ENCODE measurements at regions not wholly inside any gene's neighbourhood (a gene's known extent, or its start where the extent isn't known, plus 50 kb on each side); places are given as distances from the start of the nearest gene placed in this dataset.
A peak's percentile ranks its signal among the peaks of the same experiment; 100 is the strongest.

GRCh38 chr18:21162786-21163185, 51.2 kb upstream of the ROCK1 start:
- no peak for DNase-seq (ENCODE audit: low spot score)

DNA sequence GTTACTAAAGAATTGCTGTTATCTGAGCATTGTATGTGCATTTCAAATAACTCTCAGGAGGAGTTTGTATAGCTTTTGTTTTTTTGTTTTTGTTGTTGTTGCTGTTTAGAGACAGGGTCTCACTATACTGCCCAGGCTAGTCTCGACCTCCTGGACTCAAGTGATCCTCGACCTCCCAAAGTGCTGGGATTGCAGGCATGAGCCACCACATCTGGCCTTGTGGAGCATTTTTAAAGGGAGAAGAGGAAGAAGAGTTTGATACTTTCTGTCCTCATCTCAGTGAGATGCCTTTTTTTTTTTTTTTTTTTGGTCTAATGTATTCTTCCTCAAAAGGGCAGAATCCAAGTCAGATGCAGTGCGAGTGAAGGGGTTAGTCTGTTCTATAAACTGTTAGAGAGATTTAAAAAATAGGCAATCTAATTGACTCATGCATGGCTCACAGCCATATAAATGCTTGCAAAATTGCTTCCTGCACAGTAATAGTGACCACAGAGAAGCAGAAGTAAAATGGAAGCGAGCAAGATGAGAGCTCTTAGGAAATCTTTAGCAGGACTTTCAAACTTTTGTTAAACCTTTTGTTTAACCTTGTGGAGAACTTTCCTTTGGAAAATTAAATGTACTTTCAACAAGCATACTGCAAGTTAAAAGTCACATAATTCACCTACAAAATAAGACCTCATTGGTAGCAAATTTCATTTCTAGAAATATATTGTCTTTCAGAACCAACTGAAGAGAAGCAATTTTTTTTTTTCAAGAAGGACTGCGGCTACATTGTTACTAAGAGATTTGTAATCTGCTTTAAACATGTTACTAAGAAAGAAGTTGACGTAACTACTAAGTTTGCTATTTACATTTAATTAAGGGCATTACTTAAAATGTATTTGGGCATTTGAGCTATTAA, 52.3 kb upstream of the ROCK1 start:
- peak; percentile 35 for DNase-seq (ENCODE audit: low spot score)

- no peak for DNase-seq (ENCODE audit: low spot score)
Observed at GRCh38 chr18:21164548-21165095, 53.0 kb upstream of the ROCK1 start.

DNA sequence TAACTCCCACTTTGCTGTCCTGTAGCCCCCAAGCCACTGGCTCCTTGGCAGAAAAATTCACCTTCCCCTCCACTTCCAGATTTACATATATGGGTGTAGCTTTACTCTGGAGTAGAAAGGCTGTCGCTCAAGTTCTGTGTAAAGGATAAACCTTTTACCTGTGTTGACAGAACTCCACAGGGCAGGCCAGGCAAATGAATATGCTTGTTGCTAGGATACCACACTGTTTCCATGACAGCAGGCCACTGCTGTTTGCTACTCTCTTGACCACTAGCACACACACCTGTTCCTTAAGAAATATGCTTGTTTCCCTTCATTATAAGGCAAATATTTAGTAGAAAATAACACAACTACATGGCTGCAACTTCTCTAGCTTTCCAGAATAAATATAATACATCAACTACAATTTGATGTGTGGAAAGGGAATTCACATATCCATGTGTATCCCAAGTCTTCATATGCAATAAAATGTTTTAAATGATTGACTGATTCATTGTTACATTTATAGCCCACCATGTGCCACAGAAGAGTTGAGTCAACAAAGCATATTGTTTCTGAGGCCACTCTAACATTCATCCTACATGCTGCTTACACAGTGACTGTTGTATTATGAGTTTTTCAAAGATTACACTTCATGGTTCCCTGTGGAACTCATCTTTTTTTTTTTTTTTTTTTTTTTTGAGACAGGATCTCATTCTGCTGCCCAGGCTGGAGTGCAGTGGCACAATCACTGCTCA, 56.2 kb upstream of the ROCK1 start:
- DNase-seq (ENCODE audit: low spot score), result no peak

DNA sequence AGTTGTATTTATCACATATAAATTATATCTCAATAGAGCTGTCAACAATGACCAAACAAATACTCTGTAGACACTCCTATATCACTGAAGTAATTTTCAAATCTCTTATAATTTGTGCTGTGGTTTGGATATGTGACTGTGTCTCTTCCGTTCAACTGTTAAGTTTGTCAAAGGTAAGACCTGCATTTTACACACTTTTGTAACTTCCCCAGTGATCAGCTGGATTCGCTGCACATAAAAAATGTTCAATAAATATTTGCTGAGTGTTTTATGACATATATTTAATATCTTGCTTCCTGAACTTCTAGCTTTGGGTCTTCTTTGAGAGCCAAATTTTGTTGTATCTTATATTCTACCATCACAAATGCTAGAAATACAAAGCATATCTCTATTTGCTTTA, 57.3 kb upstream of the ROCK1 start:
- DNase-seq (ENCODE audit: low spot score), result no peak

DNA sequence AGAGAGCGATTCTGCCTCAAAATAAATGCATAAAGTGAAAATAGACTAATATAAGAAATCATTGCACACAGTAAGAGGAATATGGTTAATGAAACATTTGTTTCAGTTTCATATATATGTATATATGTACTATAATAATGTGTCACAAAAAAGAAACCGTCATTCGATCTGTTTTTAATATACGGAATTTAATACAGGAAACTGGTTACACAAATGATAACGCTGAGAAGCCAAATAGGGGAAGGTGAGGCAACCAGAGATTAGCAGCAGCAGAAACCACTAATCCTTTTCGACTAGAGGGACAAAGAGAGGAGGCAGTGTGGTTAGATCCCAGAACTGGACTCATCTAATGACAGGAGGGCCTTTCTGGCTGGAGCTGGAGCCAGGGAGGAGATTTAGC, 64.2 kb upstream of the GREB1L start:
- DNase-seq (ENCODE audit: low spot score), result no peak

GRCh38 chr18:21179590-21180220, 62.3 kb upstream of the GREB1L start:
- DNase-seq (ENCODE audit: low spot score), result peak; percentile 58

- DNase-seq (ENCODE audit: low spot score), result no peak
Observed at GRCh38 chr18:21180588-21180987, 61.4 kb upstream of the GREB1L start.

DNA sequence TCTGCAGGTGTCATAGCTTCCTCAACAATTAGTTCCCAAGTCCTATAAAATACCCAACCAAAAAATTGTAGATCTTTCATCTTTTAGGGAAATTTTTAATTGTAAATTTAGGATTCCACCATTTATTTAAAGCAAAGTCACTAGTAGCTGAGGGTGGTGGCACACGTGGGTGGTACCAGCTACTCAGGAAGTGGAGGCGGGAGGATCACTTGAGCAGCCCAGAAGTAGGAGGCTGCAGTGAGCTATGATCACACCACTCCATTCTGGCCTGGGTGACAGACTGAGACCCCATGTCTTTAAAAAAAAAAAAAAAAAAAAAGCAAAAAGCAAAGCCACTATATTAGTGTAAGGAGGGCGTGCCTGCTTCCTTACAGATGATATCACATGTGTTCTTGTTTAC, 60.3 kb upstream of the GREB1L start:
- no peak for DNase-seq (ENCODE audit: low spot score)

- no peak for DNase-seq (ENCODE audit: low spot score)
Observed at GRCh38 chr18:21183670-21184069, 58.4 kb upstream of the GREB1L start.

DNA sequence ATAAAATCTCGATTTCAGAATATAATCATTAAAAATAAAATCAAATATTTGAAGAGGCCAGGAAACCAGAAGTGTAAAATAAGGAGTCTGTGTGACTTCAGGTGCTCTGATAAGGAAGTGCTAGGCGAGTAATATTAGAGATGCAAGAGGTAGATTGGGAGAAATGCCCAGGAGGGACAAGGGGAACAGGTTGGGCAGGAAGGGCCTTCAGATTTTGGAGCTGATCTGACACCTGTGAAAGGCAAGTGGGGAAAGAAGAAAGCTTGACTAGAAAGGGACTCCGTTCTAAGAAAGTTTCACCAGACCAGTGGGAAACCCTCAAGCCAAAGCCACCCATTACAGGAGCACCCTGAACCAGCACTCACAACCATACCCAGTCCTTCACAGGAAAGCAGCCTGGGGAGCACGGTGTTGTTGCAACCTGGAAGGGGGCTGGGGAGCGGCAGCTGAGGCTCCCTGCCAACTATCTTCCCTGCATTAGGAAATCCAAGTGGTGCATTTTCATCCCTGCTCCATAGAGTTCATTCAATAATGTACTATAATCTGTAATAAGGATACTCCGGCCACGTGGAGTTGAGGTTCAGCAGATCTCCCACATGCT, 57.5 kb upstream of the GREB1L start:
- no peak for DNase-seq (ENCODE audit: low spot score)

DNA sequence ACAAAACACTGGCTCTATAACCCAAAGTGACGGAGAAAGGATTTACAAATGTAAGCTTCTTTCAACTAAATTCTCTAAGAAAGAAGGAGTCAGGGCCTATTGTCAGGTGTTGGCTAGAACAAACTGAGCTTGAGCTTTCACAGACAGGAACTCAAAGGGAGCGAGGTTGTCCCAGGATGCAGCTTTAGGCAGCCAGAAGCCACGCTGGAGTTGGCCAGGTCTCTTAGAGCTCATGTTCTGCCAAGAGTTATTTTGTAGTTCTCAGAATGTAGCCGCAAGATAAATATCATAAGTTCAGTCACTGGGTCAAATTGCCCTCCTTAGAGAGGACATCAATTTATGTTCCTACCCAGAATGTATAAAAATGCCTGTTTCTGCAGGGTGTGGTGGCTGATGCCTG, 54.1 kb upstream of the GREB1L start:
- no peak for DNase-seq (ENCODE audit: low spot score)

DNA sequence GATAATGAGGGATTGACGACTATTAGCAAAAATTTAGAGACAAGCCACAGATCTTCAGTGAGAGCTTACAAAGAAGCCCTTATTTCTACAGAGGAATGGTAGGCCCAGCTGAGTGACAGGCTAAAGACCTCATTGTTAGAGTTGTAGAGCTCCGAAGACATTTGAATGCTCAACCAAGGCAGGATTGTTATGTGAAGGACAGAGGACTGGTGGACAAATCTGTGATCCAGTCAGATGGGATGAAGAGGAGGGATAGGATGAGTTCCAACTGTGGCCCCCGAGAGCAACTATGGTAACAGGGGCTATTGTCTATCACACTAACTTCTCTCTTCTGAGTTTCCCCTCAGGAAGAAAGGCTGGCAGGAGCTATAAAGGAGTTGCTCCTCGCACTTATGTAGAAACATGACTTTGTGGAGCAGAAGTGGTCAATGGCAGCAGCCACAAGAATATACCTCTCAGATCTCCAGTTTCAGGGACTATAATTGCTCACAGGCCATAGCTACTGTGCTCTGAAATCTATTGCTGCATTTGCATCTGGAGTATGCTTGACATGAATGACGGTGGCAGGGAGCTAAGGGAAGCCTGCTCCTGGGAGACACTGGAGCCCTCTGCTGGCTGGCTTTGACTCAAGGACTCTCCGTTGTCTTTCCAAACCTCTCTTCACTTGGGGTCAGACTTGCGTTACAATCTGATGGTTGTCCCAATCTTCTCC, 50.3 kb upstream of the GREB1L start:
- peak; percentile 60 for DNase-seq (ENCODE audit: low spot score)
